ENCODE measurements at regions not wholly inside any gene's neighbourhood (a gene's known extent, or its start where the extent isn't known, plus 50 kb on each side); places are given as distances from the start of the nearest gene placed in this dataset.

- DNase-seq (ENCODE audit: low spot score) (no peak), FAIRE-seq (no peak)
Measured at GRCh38 chr2:57902578-57902977, 144.0 kb upstream of the VRK2 start.

- FAIRE-seq (peak; percentile 77), DNase-seq (ENCODE audit: low spot score) (peak; percentile 65)
Measured at GRCh38 chr2:57906152-57906732, 140.4 kb upstream of the VRK2 start.

- no peak for DNase-seq (ENCODE audit: low spot score)
- FAIRE-seq: no peak
Measured at GRCh38 chr2:57907411-57907810, 139.2 kb upstream of the VRK2 start.

- FAIRE-seq (no peak), DNase-seq (ENCODE audit: low spot score) (no peak)
Measured at GRCh38 chr2:57908736-57909161, 137.9 kb upstream of the VRK2 start.

- FAIRE-seq (no peak), DNase-seq (ENCODE audit: low spot score) (no peak)
Measured at GRCh38 chr2:57918126-57918525, 128.5 kb upstream of the VRK2 start.

GRCh38 chr2:57920342-57920939 lies 126.2 kb upstream of the VRK2 start:
- DNase-seq (ENCODE audit: low spot score) (no peak), FAIRE-seq (no peak)

- DNase-seq (ENCODE audit: low spot score) (no peak), FAIRE-seq (no peak)
Measured at GRCh38 chr2:57934659-57935058, 111.9 kb upstream of the VRK2 start.

- FAIRE-seq: no peak
- DNase-seq (ENCODE audit: low spot score): no peak
Measured at GRCh38 chr2:57936216-57936615, 110.4 kb upstream of the VRK2 start.

- DNase-seq (ENCODE audit: low spot score): no peak
- FAIRE-seq: no peak
Measured at GRCh38 chr2:57937456-57937855, 109.2 kb upstream of the VRK2 start.

- DNase-seq (ENCODE audit: low spot score): no peak
- no peak for FAIRE-seq
Measured at GRCh38 chr2:57941816-57942215, 104.8 kb upstream of the VRK2 start.

GRCh38 chr2:57943315-57943714 lies 103.3 kb upstream of the VRK2 start:
- DNase-seq (ENCODE audit: low spot score) (no peak), FAIRE-seq (no peak)

- FAIRE-seq (no peak), DNase-seq (ENCODE audit: low spot score) (no peak)
Measured at GRCh38 chr2:57947398-57947797, 99.2 kb upstream of the VRK2 start.

- FAIRE-seq (no peak), DNase-seq (ENCODE audit: low spot score) (no peak)
Measured at GRCh38 chr2:57954020-57954419, 92.6 kb upstream of the VRK2 start.

GRCh38 chr2:57957238-57957637 lies 89.4 kb upstream of the VRK2 start:
- FAIRE-seq: no peak
- no peak for DNase-seq (ENCODE audit: low spot score)

- FAIRE-seq (no peak), DNase-seq (ENCODE audit: low spot score) (no peak)
Measured at GRCh38 chr2:57959390-57959789, 87.2 kb upstream of the VRK2 start.

- no peak for FAIRE-seq
- no peak for DNase-seq (ENCODE audit: low spot score)
Measured at GRCh38 chr2:57962861-57963260, 83.7 kb upstream of the VRK2 start.

- FAIRE-seq: no peak
- no peak for DNase-seq (ENCODE audit: low spot score)
Measured at GRCh38 chr2:57965219-57965618, 81.4 kb upstream of the VRK2 start.

GRCh38 chr2:57965961-57966360 lies 80.6 kb upstream of the VRK2 start:
- DNase-seq (ENCODE audit: low spot score): no peak

GRCh38 chr2:57973621-57974186 lies 72.9 kb upstream of the VRK2 start:
- no peak for FAIRE-seq
- DNase-seq (ENCODE audit: low spot score): no peak

More at GRCh38 chr2:57965961-57966360, 80.6 kb upstream of the VRK2 start:
- no peak for FAIRE-seq

GRCh38 chr2:57979158-57979557 lies 67.4 kb upstream of the VRK2 start:
- no peak for DNase-seq (ENCODE audit: low spot score)
- no peak for FAIRE-seq

GRCh38 chr2:57981083-57981768 lies 65.4 kb upstream of the VRK2 start:
- DNase-seq (ENCODE audit: low spot score): no peak
- no peak for FAIRE-seq

- no peak for FAIRE-seq
- DNase-seq (ENCODE audit: low spot score): no peak
Measured at GRCh38 chr2:57987835-57988573, 58.6 kb upstream of the VRK2 start.
